ENCODE measurements at regions not wholly inside any gene's neighbourhood (a gene's known extent, or its start where the extent isn't known, plus 50 kb on each side); places are given as distances from the start of the nearest gene placed in this dataset.

GRCh38 chr5:118703241-118703640 lies 285.1 kb downstream of the DTWD2 start:
- Histone ChIP-seq H3K27me3 (ENCODE audit: control insufficient read depth in 3 of 3, insufficient read depth in 3 of 3, low read depth in 1 of 3, low read length in 3 of 3) (peaks cover 0 to 3% (median 0%) of the 10 kb centered on the region in 3 experiments), H2AK5ac (ENCODE audit: low read depth, low read length) (no peak overlapping the region), H3K4me1 (ENCODE audit: control insufficient read depth in 2 of 2, insufficient read depth in 1 of 2, low read depth in 1 of 2, low read length in 2 of 2) (peaks cover 7 to 15% of the 10 kb centered on the region in 2 donors), H3K4me3 (ENCODE audit: low read length in 2 of 2) (no peak overlapping the region), H3K4ac (ENCODE audit: low read length) (no peak overlapping the region), H2BK15ac (ENCODE audit: low read length) (no peak overlapping the region), H4K91ac (ENCODE audit: low read depth, low read length, poor library complexity) (no peak overlapping the region), H2BK5ac (ENCODE audit: low read length) (no peak overlapping the region), H3K23ac (ENCODE audit: low read depth, low read length, poor library complexity) (no peak overlapping the region), H3K9me3 (replicated peaks in 1 of 2; ENCODE audit: control insufficient read depth in 2 of 2, insufficient read depth in 1 of 2, low read depth in 1 of 2, low read length in 2 of 2) (peaks cover 5 to 25% of the 10 kb centered on the region in 2 donors), H3K14ac (ENCODE audit: low read length) (no peak overlapping the region), H3K9ac (ENCODE audit: low read depth, low read length, poor library complexity) (no peak overlapping the region), H3K27ac (replicated peaks; ENCODE audit: low read length) (no peak overlapping the region), H2BK12ac (ENCODE audit: low read length) (no peak overlapping the region), H2AFZ (ENCODE audit: low read length) (no peak overlapping the region), H3K36me3 (replicated peaks in 1 of 2; ENCODE audit: control insufficient read depth in 2 of 2, insufficient read depth in 2 of 2, low read length in 2 of 2) (no peaks in the 10 kb centered on the region), H3K18ac (ENCODE audit: low read length) (no peak overlapping the region), H4K8ac (ENCODE audit: low read depth, low read length) (no peak overlapping the region), H2BK120ac (ENCODE audit: low read depth, low read length) (no peak overlapping the region), H3K79me1 (ENCODE audit: low read depth, low read length) (no peaks in the 10 kb centered on the region), H3K4me2 (ENCODE audit: insufficient read depth, low read length, poor library complexity, severe bottlenecking) (no peak overlapping the region)
- WGBS, 2 donors (ENCODE audit: extremely low coverage in 2 of 2, insufficient read length in 2 of 2, insufficient replicate concordance in 1 of 2): no CpG with 5 or more reads among the region's 2 CpGs
- no peak for DNase-seq (ENCODE audit: low spot score)

- Histone ChIP-seq H2BK5ac (ENCODE audit: low read length) (no peak overlapping the region), H3K14ac (ENCODE audit: low read length) (no peak overlapping the region), H3K27ac (replicated peaks; ENCODE audit: low read length) (no peak overlapping the region), H3K79me1 (ENCODE audit: low read depth, low read length) (no peaks in the 10 kb centered on the region), H3K4me1 (ENCODE audit: control insufficient read depth in 2 of 2, insufficient read depth in 1 of 2, low read depth in 1 of 2, low read length in 2 of 2) (peaks cover 7 to 15% of the 10 kb centered on the region in 2 donors), H3K4me3 (ENCODE audit: low read length in 2 of 2) (no peak overlapping the region), H4K8ac (ENCODE audit: low read depth, low read length) (no peak overlapping the region), H2AFZ (ENCODE audit: low read length) (no peak overlapping the region), H3K27me3 (ENCODE audit: control insufficient read depth in 3 of 3, insufficient read depth in 3 of 3, low read depth in 1 of 3, low read length in 3 of 3) (peaks cover 0 to 3% (median 0%) of the 10 kb centered on the region in 3 experiments), H3K4ac (ENCODE audit: low read length) (no peak overlapping the region), H3K18ac (ENCODE audit: low read length) (no peak overlapping the region), H3K9me3 (replicated peaks in 1 of 2; ENCODE audit: control insufficient read depth in 2 of 2, insufficient read depth in 1 of 2, low read depth in 1 of 2, low read length in 2 of 2) (peaks cover 5 to 19% of the 10 kb centered on the region in 2 donors), H2BK15ac (ENCODE audit: low read length) (no peak overlapping the region), H4K91ac (ENCODE audit: low read depth, low read length, poor library complexity) (no peak overlapping the region), H3K23ac (ENCODE audit: low read depth, low read length, poor library complexity) (no peak overlapping the region), H3K9ac (ENCODE audit: low read depth, low read length, poor library complexity) (no peak overlapping the region), H2BK120ac (ENCODE audit: low read depth, low read length) (no peak overlapping the region), H3K4me2 (ENCODE audit: insufficient read depth, low read length, poor library complexity, severe bottlenecking) (no peak overlapping the region), H3K36me3 (replicated peaks in 1 of 2; ENCODE audit: control insufficient read depth in 2 of 2, insufficient read depth in 2 of 2, low read length in 2 of 2) (no peaks in the 10 kb centered on the region), H2BK12ac (ENCODE audit: low read length) (no peak overlapping the region), H2AK5ac (ENCODE audit: low read depth, low read length) (no peak overlapping the region)
- no peak for DNase-seq (ENCODE audit: low spot score)
These were observed 286.6 kb downstream of the DTWD2 start for GRCh38 chr5:118701791-118702190.

GRCh38 chr5:118700510-118700909 lies 287.8 kb downstream of the DTWD2 start:
- no peak overlapping the region for H2BK120ac ChIP-seq (ENCODE audit: low read depth, low read length)
- H2BK5ac ChIP-seq (ENCODE audit: low read length): no peak overlapping the region
- DNase-seq (ENCODE audit: low spot score): no peak
- peaks cover 5 to 19% of the 10 kb centered on the region in 2 donors for H3K9me3 ChIP-seq (replicated peaks in 1 of 2; ENCODE audit: control insufficient read depth in 2 of 2, insufficient read depth in 1 of 2, low read depth in 1 of 2, low read length in 2 of 2)
- H2BK15ac ChIP-seq (ENCODE audit: low read length): no peak overlapping the region
- peaks cover 0 to 3% (median 0%) of the 10 kb centered on the region in 3 experiments for H3K27me3 ChIP-seq (ENCODE audit: control insufficient read depth in 3 of 3, insufficient read depth in 3 of 3, low read depth in 1 of 3, low read length in 3 of 3)
- no peak overlapping the region for H2AFZ ChIP-seq (ENCODE audit: low read length)
- H2AK5ac ChIP-seq (ENCODE audit: low read depth, low read length): no peak overlapping the region
- no peak overlapping the region for H4K8ac ChIP-seq (ENCODE audit: low read depth, low read length)
- peak overlapping the region; percentile 70 for H3K27ac ChIP-seq (replicated peaks; ENCODE audit: low read length)
- no peak overlapping the region for H3K4me2 ChIP-seq (ENCODE audit: insufficient read depth, low read length, poor library complexity, severe bottlenecking)
- WGBS, 2 donors (ENCODE audit: extremely low coverage in 2 of 2, insufficient read length in 2 of 2, insufficient replicate concordance in 1 of 2): no CpG with 5 or more reads among the region's 2 CpGs
- H3K23ac ChIP-seq (ENCODE audit: low read depth, low read length, poor library complexity): no peak overlapping the region
- no peak overlapping the region for H3K4me3 ChIP-seq (ENCODE audit: low read length in 2 of 2)
- H3K79me1 ChIP-seq (ENCODE audit: low read depth, low read length): no peaks in the 10 kb centered on the region
- H3K4ac ChIP-seq (ENCODE audit: low read length): no peak overlapping the region
- H4K91ac ChIP-seq (ENCODE audit: low read depth, low read length, poor library complexity): no peak overlapping the region
- H3K14ac ChIP-seq (ENCODE audit: low read length): no peak overlapping the region
- H3K36me3 ChIP-seq (replicated peaks in 1 of 2; ENCODE audit: control insufficient read depth in 2 of 2, insufficient read depth in 2 of 2, low read length in 2 of 2): no peaks in the 10 kb centered on the region
- peaks cover 5 to 6% of the 10 kb centered on the region in 2 donors for H3K4me1 ChIP-seq (ENCODE audit: control insufficient read depth in 2 of 2, insufficient read depth in 1 of 2, low read depth in 1 of 2, low read length in 2 of 2)
- no peak overlapping the region for H3K9ac ChIP-seq (ENCODE audit: low read depth, low read length, poor library complexity)
- no peak overlapping the region for H3K18ac ChIP-seq (ENCODE audit: low read length)
- H2BK12ac ChIP-seq (ENCODE audit: low read length): no peak overlapping the region

- Histone ChIP-seq H4K91ac (ENCODE audit: low read depth, low read length, poor library complexity) (no peak overlapping the region), H3K27ac (replicated peaks; ENCODE audit: low read length) (no peak overlapping the region), H3K36me3 (replicated peaks in 1 of 2; ENCODE audit: control insufficient read depth in 2 of 2, insufficient read depth in 2 of 2, low read length in 2 of 2) (no peaks in the 10 kb centered on the region), H3K4me3 (ENCODE audit: low read length in 2 of 2) (no peak overlapping the region), H3K27me3 (ENCODE audit: control insufficient read depth in 3 of 3, insufficient read depth in 3 of 3, low read depth in 1 of 3, low read length in 3 of 3) (no peaks in the 10 kb centered on the region), H2BK5ac (ENCODE audit: low read length) (no peak overlapping the region), H3K9ac (ENCODE audit: low read depth, low read length, poor library complexity) (no peak overlapping the region), H3K4me1 (ENCODE audit: control insufficient read depth in 2 of 2, insufficient read depth in 1 of 2, low read depth in 1 of 2, low read length in 2 of 2) (peaks cover 0 to 5% of the 10 kb centered on the region in 2 donors), H3K79me1 (ENCODE audit: low read depth, low read length) (no peaks in the 10 kb centered on the region), H3K4me2 (ENCODE audit: insufficient read depth, low read length, poor library complexity, severe bottlenecking) (no peak overlapping the region), H2AFZ (ENCODE audit: low read length) (no peak overlapping the region), H3K9me3 (replicated peaks in 1 of 2; ENCODE audit: control insufficient read depth in 2 of 2, insufficient read depth in 1 of 2, low read depth in 1 of 2, low read length in 2 of 2) (peaks cover 5 to 11% of the 10 kb centered on the region in 2 donors), H2BK120ac (ENCODE audit: low read depth, low read length) (no peak overlapping the region), H3K4ac (ENCODE audit: low read length) (no peak overlapping the region), H4K8ac (ENCODE audit: low read depth, low read length) (no peak overlapping the region), H3K18ac (ENCODE audit: low read length) (peak overlapping the region; percentile 9), H2BK12ac (ENCODE audit: low read length) (no peak overlapping the region), H3K23ac (ENCODE audit: low read depth, low read length, poor library complexity) (no peak overlapping the region), H2BK15ac (ENCODE audit: low read length) (no peak overlapping the region), H2AK5ac (ENCODE audit: low read depth, low read length) (no peak overlapping the region), H3K14ac (ENCODE audit: low read length) (no peak overlapping the region)
- DNase-seq (ENCODE audit: low spot score): no peak
- WGBS, 2 donors (ENCODE audit: extremely low coverage in 2 of 2, insufficient read length in 2 of 2, insufficient replicate concordance in 1 of 2): no CpG with 5 or more reads among the region's 2 CpGs
These were observed 289.6 kb downstream of the DTWD2 start for GRCh38 chr5:118698774-118699173.

Measured in neuronal stem cell (in vitro differentiated cells).